ENCODE measurements at regions not wholly inside any gene's neighbourhood (a gene's known extent, or its start where the extent isn't known, plus 50 kb on each side); places are given as distances from the start of the nearest gene placed in this dataset.

GRCh38 chr2:82259551-82259950 lies 1955.0 kb upstream of the LRRTM1 start:
- Histone ChIP-seq H3K27me3 (ENCODE audit: control insufficient read depth, insufficient read depth, low read length) (no peaks in the 10 kb centered on the region), H3K9me3 (ENCODE audit: control insufficient read depth, insufficient read depth, low read length) (peaks cover 13% of the 10 kb centered on the region), H3K4me1 (ENCODE audit: control insufficient read depth, insufficient read depth, low read length) (no peaks in the 10 kb centered on the region), H3K4me3 (ENCODE audit: low read length) (no peak overlapping the region), H3K27ac (ENCODE audit: low read length) (no peak overlapping the region), H3K36me3 (ENCODE audit: control insufficient read depth, insufficient read depth, low read length) (no peaks in the 10 kb centered on the region)
- WGBS (ENCODE audit: insufficient coverage) = 78% methylated on average over 2 of the region's 2 CpGs
- ATAC-seq = no peak
- H3K9me3 Mint-ChIP-seq = peaks cover 15 to 28% of the 10 kb centered on the region in 2 donors
- no peak overlapping the region for H3K4me3 Mint-ChIP-seq
- H3K4me1 Mint-ChIP-seq = no peaks in the 10 kb centered on the region
- DNase-seq = no peak
- no peak overlapping the region for H3K27ac Mint-ChIP-seq
- TF ChIP-seq CTCF (IDR thresholded peaks at IDR 0.05) = no peak
- no peaks in the 10 kb centered on the region for H3K27me3 Mint-ChIP-seq (ENCODE audit: low read depth in 2 of 2)
- peaks cover 26% of the 10 kb centered on the region for H3K36me3 Mint-ChIP-seq
- intact Hi-C loops (cut with micrococcal nuclease) = no loop called here

GRCh38 chr2:82257796-82258555 lies 1953.4 kb upstream of the LRRTM1 start:
- Histone ChIP-seq H3K9me3 (ENCODE audit: control insufficient read depth, insufficient read depth, low read length) (peaks cover 13% of the 10 kb centered on the region), H3K4me1 (ENCODE audit: control insufficient read depth, insufficient read depth, low read length) (no peaks in the 10 kb centered on the region), H3K36me3 (ENCODE audit: control insufficient read depth, insufficient read depth, low read length) (no peaks in the 10 kb centered on the region), H3K27me3 (ENCODE audit: control insufficient read depth, insufficient read depth, low read length) (no peaks in the 10 kb centered on the region), H3K27ac (ENCODE audit: low read length) (no peak overlapping the region), H3K4me3 (ENCODE audit: low read length) (no peak overlapping the region)
- DNase-seq (no peak), ATAC-seq (no peak)
- WGBS (ENCODE audit: insufficient coverage) = no CpG with 5 or more reads among the region's 2 CpGs
- H3K4me1 Mint-ChIP-seq = no peaks in the 10 kb centered on the region
- H3K9me3 Mint-ChIP-seq = peaks cover 15 to 38% of the 10 kb centered on the region in 2 donors
- H3K27ac Mint-ChIP-seq = no peak overlapping the region
- intact Hi-C loops (cut with micrococcal nuclease) = no loop called here
- TF ChIP-seq CTCF (IDR thresholded peaks at IDR 0.05) = no peak
- H3K27me3 Mint-ChIP-seq (ENCODE audit: low read depth in 2 of 2) = no peaks in the 10 kb centered on the region
- H3K4me3 Mint-ChIP-seq = no peak overlapping the region
- peaks cover 35% of the 10 kb centered on the region for H3K36me3 Mint-ChIP-seq

GRCh38 chr2:82256983-82257632 lies 1952.6 kb upstream of the LRRTM1 start:
- Mint-ChIP-seq H3K9me3 (peaks cover 14 to 41% of the 10 kb centered on the region in 2 donors), H3K4me3 (no peak overlapping the region), H3K4me1 (no peaks in the 10 kb centered on the region), H3K36me3 (peaks cover 35% of the 10 kb centered on the region), H3K27me3 (ENCODE audit: low read depth in 2 of 2) (no peaks in the 10 kb centered on the region), H3K27ac (no peak overlapping the region)
- Histone ChIP-seq H3K36me3 (ENCODE audit: control insufficient read depth, insufficient read depth, low read length) (no peaks in the 10 kb centered on the region), H3K9me3 (ENCODE audit: control insufficient read depth, insufficient read depth, low read length) (peaks cover 13% of the 10 kb centered on the region), H3K27me3 (ENCODE audit: control insufficient read depth, insufficient read depth, low read length) (no peaks in the 10 kb centered on the region), H3K27ac (ENCODE audit: low read length) (no peak overlapping the region), H3K4me3 (ENCODE audit: low read length) (no peak overlapping the region), H3K4me1 (ENCODE audit: control insufficient read depth, insufficient read depth, low read length) (no peaks in the 10 kb centered on the region)
- no peak for ATAC-seq
- DNase-seq = no peak
- intact Hi-C loops (cut with micrococcal nuclease) = no loop called here
- 89% methylated on average over 11 of the region's 11 CpGs for WGBS (ENCODE audit: insufficient coverage)
- TF ChIP-seq CTCF (IDR thresholded peaks at IDR 0.05) = no peak

Measured in natural killer cell (primary cell).